OCI-LY7 (cell line): ENCODE measurements at regions not wholly inside any gene's neighbourhood (a gene's known extent, or its start where the extent isn't known, plus 50 kb on each side); places are given as distances from the start of the nearest gene placed in this dataset.

Source experiments
- BruUV-seq: library from RNA; stranded (reverse); fragments of 400-500 nt; replicated peaks from 2 replicates; lab custom pipeline; 2021; lab: Mats Ljungman, UMichigan
- CTCF ChIA-PET: fragments of 300-600 bp; sonication (Branson Sonifier 250); formaldehyde crosslinking; loops from one replicate; lab custom pipeline; 2022; ENCODE audit warnings: antibody characterized with exemption; ENCODE audit not compliant: unreplicated experiment; lab: Charles Lee
- POLR2A ChIA-PET: fragments of 300-600 bp; sonication (Branson Sonifier 250); formaldehyde crosslinking; loops from one replicate; lab custom pipeline; 2022; ENCODE audit warnings: antibody characterized with exemption; lab: Charles Lee
- DNase-seq: peaks from one replicate; pipeline ENCODE4 v3.0.0-alpha.2; 2015; ENCODE audit warnings: low spot score
- H2AFZ ChIP-seq: fragments of 200-600 bp; sonication (generic), shearing (Covaris generic); 2 replicates; pipeline ENCODE4 v1.6.1; 2014; ENCODE audit warnings: mild to moderate bottlenecking, antibody characterized with exemption, low read length, moderate library complexity
- H3K27ac ChIP-seq: fragments of 200-600 bp; sonication (generic); 2 replicates; pipeline ENCODE4 v1.5.1; 2014; ENCODE audit warnings: mixed run types, low read depth, mild to moderate bottlenecking, moderate library complexity, low read length, inconsistent platforms; ENCODE audit not compliant: poor library complexity, severe bottlenecking
- H3K36me3 ChIP-seq: fragments of 200-600 bp; sonication (generic); 2 replicates; pipeline ENCODE4 v1.6.1; 2014; ENCODE audit warnings: mild to moderate bottlenecking, antibody characterized with exemption, low read length, moderate library complexity, mixed read lengths; ENCODE audit not compliant: insufficient read depth
- H3K4me1 ChIP-seq: fragments of 200-600 bp; sonication (generic); 2 replicates; pipeline ENCODE4 v1.5.1; 2014; ENCODE audit warnings: mild to moderate bottlenecking, low read length; ENCODE audit not compliant: insufficient read depth, poor library complexity, severe bottlenecking
- H3K4me2 ChIP-seq: fragments of 200-600 bp; sonication (generic); 2 replicates; pipeline ENCODE4 v1.6.1; 2014; ENCODE audit warnings: mild to moderate bottlenecking, low read length
- H3K4me3 ChIP-seq: fragments of 200-600 bp; sonication (generic); 2 replicates; pipeline ENCODE4 v1.5.1; 2014; ENCODE audit warnings: mild to moderate bottlenecking, low read depth, low read length; ENCODE audit not compliant: poor library complexity, severe bottlenecking
- H3K79me2 ChIP-seq: fragments of 200-600 bp; sonication (generic); 2 replicates; pipeline ENCODE4 v1.6.1; 2016; ENCODE audit warnings: low read depth, mild to moderate bottlenecking, low read length, moderate library complexity, mixed read lengths; ENCODE audit not compliant: insufficient read depth
- H3K9me2 ChIP-seq: fragments of 200-600 bp; sonication (generic); 2 replicates; pipeline ENCODE4 v1.6.1; 2016; ENCODE audit warnings: mild to moderate bottlenecking, low read length, mixed read lengths; ENCODE audit not compliant: insufficient read depth
- H3K9me3 ChIP-seq: fragments of 200-600 bp; sonication (generic); 2 replicates; pipeline ENCODE4 v1.6.1; 2014; ENCODE audit warnings: mild to moderate bottlenecking, mixed run types, low read length, mixed read lengths
- H4K20me1 ChIP-seq: fragments of 200-600 bp; sonication (generic); 2 replicates; pipeline ENCODE4 v1.6.1; 2014; ENCODE audit warnings: mild to moderate bottlenecking, antibody characterized with exemption, low read length, moderate library complexity, mixed read lengths; ENCODE audit not compliant: insufficient read depth
- CTCF ChIP-seq: fragments of 200-600 bp; sonication (generic); conservative IDR thresholded peaks from 2 replicates; pipeline ENCODE4 v1.5.1; 2014; ENCODE audit warnings: mild to moderate bottlenecking, antibody characterized with exemption, low read length, moderate library complexity, mixed read lengths
- EZH2phosphoT487 ChIP-seq: fragments of 200-600 bp; sonication (generic); IDR thresholded peaks from 2 replicates; pipeline ENCODE4 v1.6.1; 2018; ENCODE audit warnings: low read depth, borderline replicate concordance, mild to moderate bottlenecking, mixed run types, antibody characterized with exemption, low read length, moderate library complexity, mixed read lengths
- intact Hi-C: fragments of 100-400 bp; cut with micrococcal nuclease; formaldehyde crosslinking; loops from one replicate; pipeline ENCODE4 v1.10.0; 2022; ENCODE audit not compliant: unreplicated experiment

GRCh38 chr3:148146947-148147826, 550.5 kb upstream of the AGTR1 start:
- H4K20me1 ChIP-seq = no peaks in the 10 kb centered on the region; the same call in 1 of the 2 replicates
- DNase-seq = no peak
- H3K4me3 ChIP-seq = no peak overlapping the region
- intact Hi-C loops = no loop called here
- no peaks in the 10 kb centered on the region for H3K9me3 ChIP-seq
- ChIA-PET CTCF (no interaction called here), POLR2A (interaction anchor here (0.5 to 0.7 kb wide), 3 partner anchors 28 to 355 kb away, joined by 3 read pairs; no protein-coding TSS in a partner anchor)
- H3K36me3 ChIP-seq = no peaks in the 10 kb centered on the region
- no peaks in the 10 kb centered on the region for H3K9me2 ChIP-seq
- H3K4me1 ChIP-seq = no peaks in the 10 kb centered on the region
- TF ChIP-seq EZH2phosphoT487 = no peak
- TF ChIP-seq CTCF = no peak
- H3K27ac ChIP-seq = no peak overlapping the region
- BruUV-seq = no TSS peak
- no peak overlapping the region for H2AFZ ChIP-seq
- no peaks in the 10 kb centered on the region for H3K79me2 ChIP-seq
- H3K4me2 ChIP-seq = no peak overlapping the region

DNA sequence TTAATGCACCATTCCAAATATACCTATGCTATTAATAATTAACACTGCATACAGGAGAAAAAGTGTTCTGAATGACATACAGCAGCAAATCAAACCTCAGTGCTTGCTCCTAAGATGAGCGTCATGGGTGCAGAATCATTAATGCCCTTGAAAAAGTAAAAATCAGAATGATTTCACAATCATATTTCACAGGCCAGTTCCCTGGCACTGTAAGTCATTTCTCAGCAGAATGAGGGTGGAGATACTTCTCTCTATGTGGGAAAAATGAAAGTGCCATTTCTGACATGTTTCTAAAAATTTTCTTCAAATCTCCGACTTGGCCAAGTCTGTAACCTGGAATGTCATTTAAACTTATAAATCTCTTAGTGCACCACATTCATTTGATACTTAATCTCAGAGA, 549.8 kb upstream of the AGTR1 start:
- H3K4me1 ChIP-seq = no peaks in the 10 kb centered on the region
- H3K27ac ChIP-seq = no peak overlapping the region
- intact Hi-C loops = no loop called here
- POLR2A ChIA-PET = no interaction called here
- H2AFZ ChIP-seq = no peak overlapping the region
- no peak for DNase-seq
- H3K9me2 ChIP-seq = no peaks in the 10 kb centered on the region
- no peaks in the 10 kb centered on the region for H3K36me3 ChIP-seq
- CTCF ChIA-PET = no interaction called here
- H3K4me2 ChIP-seq = no peak overlapping the region
- TF ChIP-seq EZH2phosphoT487 = no peak
- no peak for TF ChIP-seq CTCF
- H3K79me2 ChIP-seq = no peaks in the 10 kb centered on the region
- H3K9me3 ChIP-seq = no peaks in the 10 kb centered on the region
- H4K20me1 ChIP-seq = no peaks in the 10 kb centered on the region; the same call in 1 of the 2 replicates
- no TSS peak for BruUV-seq
- H3K4me3 ChIP-seq = no peak overlapping the region

- no peaks in the 10 kb centered on the region for H3K79me2 ChIP-seq
- no peak overlapping the region for H3K27ac ChIP-seq
- DNase-seq = no peak
- H3K4me1 ChIP-seq = no peaks in the 10 kb centered on the region
- intact Hi-C loops = no loop called here
- H3K4me3 ChIP-seq = no peak overlapping the region
- no peaks in the 10 kb centered on the region for H3K9me2 ChIP-seq
- TF ChIP-seq EZH2phosphoT487 (no peak), CTCF (no peak)
- H4K20me1 ChIP-seq = no peaks in the 10 kb centered on the region; the same call in 1 of the 2 replicates
- no peaks in the 10 kb centered on the region for H3K9me3 ChIP-seq
- BruUV-seq = no TSS peak
- CTCF ChIA-PET = no interaction called here
- no peaks in the 10 kb centered on the region for H3K36me3 ChIP-seq
- H2AFZ ChIP-seq = no peak overlapping the region
- H3K4me2 ChIP-seq = no peak overlapping the region
- POLR2A ChIA-PET = interaction anchor here (1.3 kb wide), 1 partner anchor 51 kb away, joined by 3 read pairs; no protein-coding TSS in a partner anchor
These were observed 548.1 kb upstream of the AGTR1 start for GRCh38 chr3:148149556-148149955.
